ENCODE measurements at regions not wholly inside any gene's neighbourhood (a gene's known extent, or its start where the extent isn't known, plus 50 kb on each side); places are given as distances from the start of the nearest gene placed in this dataset.
"Not testable (repeated sequence)": the region's sequence is repeated elsewhere in the genome, so short reads cannot be mapped to it uniquely, and the experiment has no call there.

- no peak for TF ChIP-seq ZNF704 (CRISPR knock-in tag; IDR thresholded peaks at IDR 0.05; ENCODE audit: borderline replicate concordance)
Measured at GRCh38 chr10:63843107-63843506, 321.9 kb downstream of the REEP3 start (continued).

GRCh38 chr10:63848871-63849270 lies 327.7 kb downstream of the REEP3 start:
- H3K27ac ChIP-seq (ENCODE audit: extremely low read length, insufficient read depth, low read length); H3K36me3 ChIP-seq (replicated peaks in 1 of 2; ENCODE audit: control insufficient read depth in 1 of 2, insufficient read depth in 2 of 2, low read length in 2 of 2); CTCF ChIA-PET (ENCODE audit: low intra/inter-chr PET ratio, low total read pairs); ATAC-seq; H3K27me3 ChIP-seq (ENCODE audit: control insufficient read depth in 1 of 2, insufficient read depth in 2 of 2, low read length in 2 of 2); POLR2A ChIA-PET; H3K4me2 ChIP-seq (ENCODE audit: low read depth, low read length); FAIRE-seq; H3K79me2 ChIP-seq (ENCODE audit: insufficient read depth, low read length); H3K4me1 ChIP-seq (ENCODE audit: insufficient read depth, low read length); H4K20me1 ChIP-seq (ENCODE audit: insufficient read depth, low read length); H3K9ac ChIP-seq (ENCODE audit: insufficient read depth, low read depth, low read length); DNase-seq (ENCODE audit: low spot score); H3K9me3 ChIP-seq (ENCODE audit: low read length); intact Hi-C loops (cut with micrococcal nuclease; ENCODE audit: unreplicated experiment); H3K4me3 ChIP-seq (replicated peaks in 1 of 3; ENCODE audit: insufficient read depth in 1 of 3, low read depth in 2 of 3, low read length in 3 of 3); H2AFZ ChIP-seq (ENCODE audit: low read length); BruUV-seq (replicated peaks); in situ Hi-C loops (cut with HindIII; ENCODE audit: extremely low pct_ligation_motif_present, low pct_unique_long_range_greater_than_20kb): not testable (repeated sequence)
- 11% methylated on average over 3 of the region's 3 CpGs for WGBS (ENCODE audit: low lambda C conversion rate)

- intact Hi-C loops (cut with micrococcal nuclease; ENCODE audit: unreplicated experiment) (no loop called here), in situ Hi-C loops (cut with HindIII; ENCODE audit: extremely low pct_ligation_motif_present, low pct_unique_long_range_greater_than_20kb) (no loop called here)
- Histone ChIP-seq H3K9ac (ENCODE audit: insufficient read depth, low read depth, low read length) (no peak overlapping the region), H3K4me1 (ENCODE audit: insufficient read depth, low read length) (no peaks in the 10 kb centered on the region), H3K4me3 (replicated peaks in 1 of 3; ENCODE audit: insufficient read depth in 1 of 3, low read depth in 2 of 3, low read length in 3 of 3) (no peak overlapping the region), H3K27ac (ENCODE audit: extremely low read length, insufficient read depth, low read length) (no peak overlapping the region), H3K4me2 (ENCODE audit: low read depth, low read length) (no peak overlapping the region), H3K27me3 (ENCODE audit: control insufficient read depth in 1 of 2, insufficient read depth in 2 of 2, low read length in 2 of 2) (0 out of 5 replicates have a peak, but pooled peaks cover 0 to 4% of the 10 kb centered on the region in 2 experiments), H3K9me3 (ENCODE audit: low read length) (no peaks in the 10 kb centered on the region), H3K79me2 (ENCODE audit: insufficient read depth, low read length) (no peaks in the 10 kb centered on the region), H2AFZ (ENCODE audit: low read length) (no peak overlapping the region), H3K36me3 (replicated peaks in 1 of 2; ENCODE audit: control insufficient read depth in 1 of 2, insufficient read depth in 2 of 2, low read length in 2 of 2) (no peaks in the 10 kb centered on the region), H4K20me1 (ENCODE audit: insufficient read depth, low read length) (no peaks in the 10 kb centered on the region)
- DNase-seq (ENCODE audit: low spot score) (no peak), FAIRE-seq (no peak), ATAC-seq (no peak)
- no TSS peak for BruUV-seq (replicated peaks)
- CTCF ChIA-PET (ENCODE audit: low intra/inter-chr PET ratio, low total read pairs), result no interaction called here
- POLR2A ChIA-PET, result no interaction called here
- WGBS (ENCODE audit: low lambda C conversion rate), result 60% methylated on average over 1 of the region's 1 CpG
- TF ChIP-seq GMEB1 (CRISPR knock-in tag; IDR thresholded peaks at IDR 0.05; ENCODE audit: borderline replicate concordance) (no peak), POLR2G (IDR thresholded peaks at IDR 0.05; ENCODE audit: low read depth, low read length) (no peak), ZNF589 (CRISPR knock-in tag; conservative IDR thresholded peaks at IDR 0.05) (no peak), ZNF281 (CRISPR knock-in tag; IDR thresholded peaks at IDR 0.05; ENCODE audit: borderline replicate concordance) (no peak), MEF2D (CRISPR knock-in tag; IDR thresholded peaks at IDR 0.05) (no peak), ZSCAN5A (CRISPR knock-in tag; IDR thresholded peaks at IDR 0.05; ENCODE audit: borderline replicate concordance) (no peak), ZNF567 (CRISPR knock-in tag; IDR thresholded peaks at IDR 0.05; ENCODE audit: borderline replicate concordance) (no peak), ZNF253 (CRISPR knock-in tag; IDR thresholded peaks at IDR 0.05; ENCODE audit: borderline replicate concordance) (no peak)
Measured at GRCh38 chr10:63862860-63863259, 341.7 kb downstream of the REEP3 start.

Measured in HepG2 (cell line).